Body of pancreas (tissue), 4 donors: ENCODE measurements at regions not wholly inside any gene's neighbourhood (a gene's known extent, or its start where the extent isn't known, plus 50 kb on each side); places are given as distances from the start of the nearest gene placed in this dataset.

ENCODE experiments used
- ATAC-seq: fragments of 150-250 bp; one replicate; pipeline ENCODE4 v1.9.1; 2016
- DNase-seq, 4 donors: peaks; one replicate each; pipeline ENCODE4 v3.0.0-alpha.2; 2019
- H3K27ac ChIP-seq, 4 donors: fragments of 200-600 bp; sonication (generic); 1 replicate in 3 of 4; 2 replicates in 1 of 4; pipeline versions ENCODE4 v1.5.1 to v1.6.1; 2016 to 2019; ENCODE audit warnings: mild to moderate bottlenecking in 1 of 4, mixed read lengths in 1 of 4, moderate library complexity in 1 of 4
- H3K27me3 ChIP-seq, 2 donors: fragments of 200-600 bp; sonication (generic); one replicate each; pipeline ENCODE4 v1.6.0; 2016; ENCODE audit warnings: mild to moderate bottlenecking in 1 of 2
- H3K36me3 ChIP-seq, 2 donors: fragments of 200-600 bp; sonication (generic); replicated peaks in 1 of 2; 2 replicates each; pipeline ENCODE4 v1.5.1; 2016; ENCODE audit warnings: low read depth in 2 of 2; ENCODE audit not compliant: insufficient read depth in 1 of 2
- H3K4me1 ChIP-seq: fragments of 200-600 bp; sonication (generic); one replicate; pipeline ENCODE4 v1.6.0; 2016
- H3K4me3 ChIP-seq, 2 donors: fragments of 200-600 bp; sonication (generic); 1 replicate in 1 of 2; 2 replicates in 1 of 2; pipeline ENCODE4 v1.5.1; 2016 to 2019
- H3K9me3 ChIP-seq, 3 donors: fragments of 200-600 bp; sonication (generic); 1 replicate in 2 of 3; 2 replicates in 1 of 3; pipeline ENCODE4 v1.5.1; 2016
- CTCF ChIP-seq, 7 experiments: fragments of 450-650 bp in 4 of 7; fragments of 200-600 bp in 3 of 7; sonication (generic) in 3 of 7; IDR thresholded peaks; one replicate each; pipeline ENCODE4 v1.5.1; 2016 to 2019; ENCODE audit warnings: antibody characterized with exemption in 7 of 7
- POLR2A ChIP-seq, 3 donors: fragments of 450-650 bp; IDR thresholded peaks; one replicate each; pipeline ENCODE4 v1.6.1; 2016; ENCODE audit warnings: antibody characterized with exemption in 3 of 3, mild to moderate bottlenecking in 2 of 3
- WGBS, 2 donors: methylation state at CpG; one replicate each; pipeline ENCODE4 v1.1.5; 2017; 5-methylcytosine and 5-hydroxymethylcytosine counted together
- intact Hi-C: fragments of 100-400 bp; cut with DNase I; formaldehyde crosslinking; loops from one replicate; pipeline ENCODE4 v1.15.1; 2023

- Histone ChIP-seq H3K4me3 (no peak overlapping the region), H3K27me3 (no peaks in the 10 kb centered on the region), H3K9me3 (no peaks in the 10 kb centered on the region), H3K4me1 (no peaks in the 10 kb centered on the region), H3K36me3 (no peaks in the 10 kb centered on the region), H3K27ac (no peak overlapping the region)
- DNase-seq (no peak), ATAC-seq (no peak)
- 31 to 34% methylated on average over 1 of the region's 1 CpG for WGBS, 2 donors
- no peak for TF ChIP-seq CTCF (IDR thresholded peaks at IDR 0.05)
- no peak for TF ChIP-seq POLR2A (IDR thresholded peaks at IDR 0.05)
- intact Hi-C loops, result no loop called here
Observed at GRCh38 chr6:68054756-68055155, 580.3 kb upstream of the ADGRB3 start.

DNA sequence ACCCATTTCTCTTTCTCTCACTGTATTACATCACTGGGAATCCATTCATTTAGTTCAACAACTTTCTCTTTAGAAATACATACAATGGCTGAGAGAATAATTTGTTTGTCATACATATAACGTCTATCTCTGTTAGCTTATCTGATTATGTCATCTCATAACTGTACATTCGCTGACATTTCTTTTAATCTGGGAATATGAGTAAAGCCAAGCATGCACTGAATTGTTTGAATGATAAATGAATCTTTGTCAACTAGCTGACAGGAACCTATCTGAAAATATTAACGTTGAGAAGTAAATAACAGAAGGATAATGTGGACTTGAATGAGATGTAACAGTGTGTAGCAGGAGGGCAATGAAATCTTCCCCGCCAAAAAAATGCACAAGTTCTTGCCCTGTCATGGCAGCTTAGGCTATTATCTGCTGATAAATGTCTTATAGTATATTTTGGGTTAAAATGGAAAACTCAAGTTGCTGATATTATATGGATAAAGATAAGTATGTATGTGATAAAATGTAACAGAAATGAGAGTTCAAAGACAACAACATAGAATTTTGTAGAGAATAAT lies 581.2 kb upstream of the ADGRB3 start:
- Histone ChIP-seq H3K4me3 (no peak overlapping the region), H3K9me3 (no peaks in the 10 kb centered on the region), H3K27ac (no peak overlapping the region), H3K4me1 (no peaks in the 10 kb centered on the region), H3K36me3 (no peaks in the 10 kb centered on the region), H3K27me3 (no peaks in the 10 kb centered on the region)
- intact Hi-C loops, result no loop called here
- ATAC-seq (no peak), DNase-seq (no peak)
- 40 to 52% methylated on average over 4 of the region's 4 CpGs for WGBS, 2 donors
- no peak for TF ChIP-seq CTCF (IDR thresholded peaks at IDR 0.05)
- TF ChIP-seq POLR2A (IDR thresholded peaks at IDR 0.05), result no peak

GRCh38 chr6:68052234-68052633 lies 582.8 kb upstream of the ADGRB3 start:
- intact Hi-C loops, result no loop called here
- Histone ChIP-seq H3K4me1 (no peaks in the 10 kb centered on the region), H3K36me3 (no peaks in the 10 kb centered on the region), H3K27ac (no peak overlapping the region), H3K27me3 (no peaks in the 10 kb centered on the region), H3K9me3 (no peaks in the 10 kb centered on the region), H3K4me3 (no peak overlapping the region)
- no peak for DNase-seq
- no peak for ATAC-seq
- TF ChIP-seq POLR2A (IDR thresholded peaks at IDR 0.05) (no peak), CTCF (IDR thresholded peaks at IDR 0.05) (no peak)

DNA sequence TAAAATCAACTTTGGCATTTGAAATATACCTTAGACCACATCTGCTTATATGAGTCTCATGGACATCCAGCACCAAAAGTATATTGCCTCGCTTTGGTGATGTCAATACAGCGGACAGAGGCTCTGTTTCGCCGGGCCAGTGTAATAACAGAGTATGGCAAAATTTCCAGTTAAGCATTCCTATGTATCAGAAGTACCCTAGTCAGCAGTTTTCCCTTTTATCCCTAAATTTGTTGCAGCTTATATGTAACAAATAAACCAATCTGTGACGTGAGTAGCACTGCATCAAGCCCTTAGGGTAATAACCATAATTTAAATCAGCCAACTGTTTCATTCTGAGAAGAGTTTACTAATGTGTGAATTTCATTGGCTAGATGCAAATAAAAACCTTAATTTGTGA lies 585.5 kb upstream of the ADGRB3 start:
- H3K4me3 ChIP-seq, result no peak overlapping the region
- no peak for DNase-seq
- WGBS, 2 donors, result 72 to 75% methylated on average over 5 of the region's 5 CpGs
- H3K27ac ChIP-seq, result no peak overlapping the region
- H3K9me3 ChIP-seq, result no peaks in the 10 kb centered on the region
- ATAC-seq, result no peak
- H3K36me3 ChIP-seq, result no peaks in the 10 kb centered on the region
- intact Hi-C loops, result no loop called here
- H3K27me3 ChIP-seq, result no peaks in the 10 kb centered on the region
- H3K4me1 ChIP-seq, result no peaks in the 10 kb centered on the region
- TF ChIP-seq CTCF (IDR thresholded peaks at IDR 0.05) (no peak), POLR2A (IDR thresholded peaks at IDR 0.05) (no peak)

GRCh38 chr6:68046756-68047155 lies 588.3 kb upstream of the ADGRB3 start:
- no peaks in the 10 kb centered on the region for H3K36me3 ChIP-seq
- H3K27ac ChIP-seq, result no peak overlapping the region
- no peak for DNase-seq
- H3K4me3 ChIP-seq, result no peak overlapping the region
- 60 to 69% methylated on average over 1 of the region's 1 CpG for WGBS, 2 donors
- intact Hi-C loops, result no loop called here
- no peaks in the 10 kb centered on the region for H3K9me3 ChIP-seq
- ATAC-seq, result no peak
- no peaks in the 10 kb centered on the region for H3K4me1 ChIP-seq
- H3K27me3 ChIP-seq, result no peaks in the 10 kb centered on the region
- no peak for TF ChIP-seq CTCF (IDR thresholded peaks at IDR 0.05)
- TF ChIP-seq POLR2A (IDR thresholded peaks at IDR 0.05), result no peak
